ENCODE measurements at regions not wholly inside any gene's neighbourhood (a gene's known extent, or its start where the extent isn't known, plus 50 kb on each side); places are given as distances from the start of the nearest gene placed in this dataset.
A peak's percentile ranks its signal among the peaks of the same experiment; 100 is the strongest.

- no peak for DNase-seq
Measured at GRCh38 chr6:33921745-33922144, 117.9 kb upstream of the MLN start.

GRCh38 chr6:33918175-33918695, 114.4 kb upstream of the MLN start:
- DNase-seq: no peak

DNA sequence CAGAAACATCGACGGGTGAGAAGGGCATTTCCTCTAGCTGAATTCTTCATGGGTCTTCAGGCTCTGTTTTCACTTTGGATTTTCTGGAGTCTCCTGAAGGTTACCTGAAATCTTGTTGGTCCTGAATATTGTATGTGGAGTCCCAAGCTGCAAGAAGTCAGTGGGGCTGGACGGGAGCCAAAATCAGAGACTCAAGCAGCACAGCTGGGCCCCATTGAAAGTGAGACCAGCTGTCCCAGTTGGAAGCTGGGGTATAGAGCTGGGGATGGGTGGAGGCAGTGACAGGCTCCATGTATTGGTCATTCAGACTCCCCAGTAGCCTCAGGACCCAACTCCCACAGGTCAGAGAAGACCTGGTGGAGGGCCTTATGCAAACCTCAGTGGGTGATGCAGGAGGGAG, 111.3 kb upstream of the MLN start:
- peak; percentile 70 to 85 for DNase-seq

DNA sequence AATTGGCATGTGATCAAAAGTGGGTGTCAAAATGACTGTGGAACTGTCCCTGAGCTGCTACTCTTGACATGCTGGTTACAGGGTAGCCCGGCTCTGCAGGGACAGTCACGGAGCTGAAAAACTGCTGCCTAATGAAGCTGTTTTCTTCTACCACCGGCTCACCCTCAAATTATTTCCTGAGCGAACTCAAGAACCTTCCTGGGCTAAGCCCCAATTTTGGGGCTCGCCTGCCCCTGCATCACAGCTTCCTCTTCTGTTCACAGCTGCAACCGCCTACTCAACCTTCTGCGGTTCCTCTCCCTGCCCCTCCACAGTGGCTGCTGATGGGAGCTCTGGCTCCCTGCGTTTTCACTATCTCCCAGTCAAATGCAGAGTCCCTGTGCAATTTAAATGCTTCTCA, 110.8 kb upstream of the MLN start:
- no peak for DNase-seq

- DNase-seq: no peak
Measured at GRCh38 chr6:33912195-33912594, 108.4 kb upstream of the MLN start.

- DNase-seq: no peak
Measured at GRCh38 chr6:33911488-33911887, 107.7 kb upstream of the MLN start.

- DNase-seq: no peak
Measured at GRCh38 chr6:33910594-33910993, 106.8 kb upstream of the MLN start.

- DNase-seq: no peak
Measured at GRCh38 chr6:33909737-33910136, 105.9 kb upstream of the MLN start.

DNA sequence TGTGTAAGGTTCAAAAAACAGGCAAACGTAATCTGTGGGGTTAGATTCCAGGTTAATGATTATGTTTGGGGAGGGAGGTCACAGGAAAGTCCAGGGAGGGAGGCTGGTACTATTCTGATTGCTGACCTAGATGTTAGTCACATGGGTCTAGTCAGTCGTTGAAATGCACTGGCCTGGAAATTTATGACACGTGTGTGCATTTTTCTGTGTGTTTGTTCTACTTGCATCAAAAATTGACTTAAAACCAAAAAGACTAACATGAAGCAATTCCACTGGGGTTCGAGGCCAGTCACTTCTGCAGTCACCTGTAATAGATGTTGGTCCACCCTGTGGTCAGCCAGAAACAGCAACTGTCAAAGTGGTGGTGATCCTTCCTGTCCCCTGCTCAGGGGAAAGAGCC, 104.2 kb upstream of the MLN start:
- DNase-seq: no peak

- DNase-seq: no peak
Measured at GRCh38 chr6:33907227-33907626, 103.4 kb upstream of the MLN start.

GRCh38 chr6:33906439-33906838, 102.6 kb upstream of the MLN start:
- no peak for DNase-seq

DNA sequence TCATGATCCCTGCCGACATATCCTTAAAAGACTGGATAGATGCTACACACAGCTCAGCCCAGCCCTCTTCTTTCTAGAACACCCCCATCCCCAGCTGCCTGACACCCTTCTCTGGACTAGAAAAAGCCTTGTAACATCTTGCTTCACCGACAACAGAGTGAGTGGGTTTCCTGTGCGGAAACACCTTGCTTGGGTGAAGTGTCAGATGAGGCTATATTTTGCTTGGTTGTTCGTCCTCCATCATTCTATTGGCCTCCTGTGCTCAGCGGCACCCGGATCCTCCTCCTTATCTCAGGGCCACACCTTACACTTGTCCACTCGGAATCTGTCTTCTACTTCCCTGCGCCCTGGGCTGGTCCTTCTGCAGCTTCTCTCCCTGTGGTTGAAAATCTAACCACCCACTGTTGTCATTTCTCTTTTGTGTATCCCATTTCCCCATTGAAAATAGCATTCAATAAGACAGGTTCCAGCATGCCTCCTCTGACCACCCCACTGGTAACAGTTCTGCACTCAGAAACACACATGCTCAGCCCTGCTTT, 101.3 kb upstream of the MLN start:
- no peak for DNase-seq

DNA sequence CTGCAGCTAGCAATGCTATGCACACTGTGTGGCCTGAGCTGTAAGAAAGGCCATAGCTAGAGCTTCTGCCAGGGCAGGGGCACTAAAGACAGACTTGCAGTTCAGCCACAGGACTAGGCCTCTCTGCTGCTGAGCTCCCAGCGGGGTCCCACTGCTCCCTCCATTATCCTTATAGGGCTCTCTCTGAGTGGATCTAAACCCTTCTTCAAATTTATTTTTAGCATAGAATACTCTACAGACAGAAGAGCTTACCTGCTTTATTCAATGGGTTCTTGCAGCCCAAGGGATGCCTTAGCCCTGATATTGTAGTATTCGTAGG, 100.9 kb upstream of the MLN start:
- no peak for DNase-seq

GRCh38 chr6:33904050-33904746, 100.4 kb upstream of the MLN start:
- DNase-seq: no peak

DNA sequence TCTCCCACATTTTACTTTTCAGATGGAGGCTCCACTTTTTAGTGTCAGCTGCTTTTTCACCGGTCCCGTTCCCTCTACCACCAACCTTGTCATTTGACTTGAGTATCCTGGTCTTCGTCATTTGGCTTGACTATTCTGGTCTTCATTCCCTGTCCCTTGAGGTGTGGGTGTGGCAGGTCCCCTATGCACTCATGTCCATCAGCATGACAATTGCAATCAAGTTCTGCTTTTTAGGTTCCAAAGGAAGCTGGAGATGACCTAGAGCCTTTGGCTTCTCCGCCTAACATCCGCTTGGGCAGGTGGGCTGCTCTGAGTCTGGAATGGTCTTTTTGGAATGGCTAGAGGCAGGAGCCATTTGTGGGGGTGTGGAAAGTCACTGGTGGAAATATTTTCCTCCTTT, 99.8 kb upstream of the MLN start:
- no peak for DNase-seq

GRCh38 chr6:33902457-33902853, 98.7 kb upstream of the MLN start:
- DNase-seq: no peak

GRCh38 chr6:33901822-33902456, 98.1 kb upstream of the MLN start:
- no peak for DNase-seq

DNA sequence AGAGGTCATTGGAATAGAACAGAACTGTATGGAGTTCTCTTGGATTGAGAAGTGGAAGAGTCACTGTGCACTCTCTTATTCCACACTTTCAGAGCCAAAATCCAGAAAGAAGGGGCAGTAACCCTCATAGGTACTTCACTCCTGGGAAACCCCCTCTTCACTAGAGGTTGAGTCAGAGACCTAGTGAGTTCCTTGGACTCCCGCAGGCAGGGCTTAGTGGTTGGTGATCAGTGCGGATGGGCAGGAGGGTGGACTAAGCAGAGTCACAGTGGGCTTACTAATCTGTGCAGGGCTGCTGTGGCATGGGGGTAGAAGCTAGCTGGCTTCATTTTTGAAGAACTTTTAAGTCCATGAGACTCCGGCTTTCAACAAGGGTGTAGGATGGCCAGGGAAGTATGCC, 95.0 kb upstream of the MLN start:
- no peak for DNase-seq

GRCh38 chr6:33897189-33897780, 93.5 kb upstream of the MLN start:
- peak in 1 of 2 experiments; percentile 46 for DNase-seq

- no peak for DNase-seq
Measured at GRCh38 chr6:33896391-33897188, 92.8 kb upstream of the MLN start.

DNA sequence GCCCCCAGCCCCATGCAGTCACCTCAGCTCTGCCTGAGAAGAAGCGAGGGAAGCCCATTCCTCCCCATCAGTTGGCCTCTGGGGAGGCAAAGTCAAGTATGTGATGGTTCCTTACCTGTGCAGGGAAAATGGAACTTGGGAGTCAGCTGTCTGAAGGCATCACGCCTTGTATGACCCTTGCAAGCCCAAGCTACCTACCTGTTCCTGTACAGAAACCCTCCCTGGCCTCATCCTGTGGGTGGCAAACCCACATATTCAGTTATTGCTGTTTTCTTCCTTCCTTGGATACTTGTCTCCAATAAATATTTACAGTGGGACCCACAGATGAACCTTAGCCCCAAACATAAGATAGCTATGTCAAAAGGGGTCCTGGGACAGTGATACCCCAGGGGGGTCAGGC, 92.2 kb upstream of the MLN start:
- DNase-seq: no peak

DNA sequence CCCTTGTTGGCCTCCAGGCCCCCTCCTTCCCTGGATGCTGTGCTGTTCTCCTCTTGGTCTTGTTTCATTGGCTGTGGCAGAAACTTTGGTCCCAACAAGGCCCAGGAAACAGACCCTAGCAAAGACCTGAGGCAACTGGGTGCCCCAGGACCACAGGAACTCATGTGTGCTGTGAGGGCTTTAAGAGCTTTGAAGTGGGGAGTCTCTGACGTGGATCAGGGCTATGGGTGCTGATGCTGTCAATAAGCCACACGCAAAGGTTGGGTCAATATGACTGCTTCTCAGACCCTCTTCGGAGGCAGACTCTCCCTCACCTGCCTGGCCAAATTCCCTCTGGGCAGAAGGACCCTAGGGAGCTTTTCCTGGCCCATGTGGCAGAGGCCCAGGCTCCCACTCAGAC, 91.5 kb upstream of the MLN start:
- DNase-seq: no peak

- DNase-seq: no peak
Measured at GRCh38 chr6:33894438-33894837, 90.6 kb upstream of the MLN start.

Measured in NCI-H524 (cell line).